ENCODE measurements at regions not wholly inside any gene's neighbourhood (a gene's known extent, or its start where the extent isn't known, plus 50 kb on each side); places are given as distances from the start of the nearest gene placed in this dataset.

- no peak for DNase-seq
Observed at GRCh38 chr18:25873833-25874232, 216.6 kb downstream of the SS18 start.

GRCh38 chr18:25866331-25866730 lies 224.1 kb downstream of the SS18 start:
- DNase-seq: no peak

- DNase-seq: no peak
Observed at GRCh38 chr18:25862881-25863600, 227.4 kb downstream of the SS18 start.

GRCh38 chr18:25853691-25854433 lies 236.6 kb downstream of the SS18 start:
- peak in 1 of 51 donors; percentile 21 for DNase-seq

GRCh38 chr18:25843791-25844190 lies 246.6 kb downstream of the SS18 start:
- no peak for DNase-seq

GRCh38 chr18:25842665-25843064 lies 247.7 kb downstream of the SS18 start:
- no peak for DNase-seq

- no peak for DNase-seq
Observed at GRCh38 chr18:25834061-25834460, 256.4 kb downstream of the SS18 start.

GRCh38 chr18:25832001-25832604 lies 258.3 kb downstream of the SS18 start:
- DNase-seq: peak in 39 of 51 donors; percentile 5 to 66 (median 31)

GRCh38 chr18:25831301-25831701 lies 259.1 kb downstream of the SS18 start:
- DNase-seq: no peak

GRCh38 chr18:25830787-25831186 lies 259.6 kb downstream of the SS18 start:
- peak in 8 of 51 donors; percentile 2 to 35 (median 5) for DNase-seq

- no peak for DNase-seq
Observed at GRCh38 chr18:25827961-25828561, 262.4 kb downstream of the SS18 start.

GRCh38 chr18:25827228-25827627 lies 263.2 kb downstream of the SS18 start:
- DNase-seq: no peak

GRCh38 chr18:25826823-25827222 lies 263.6 kb downstream of the SS18 start:
- DNase-seq: no peak

- DNase-seq: no peak
Observed at GRCh38 chr18:25825979-25826776, 264.2 kb downstream of the SS18 start.

GRCh38 chr18:25825056-25825455 lies 265.4 kb downstream of the SS18 start:
- no peak for DNase-seq

GRCh38 chr18:25819746-25820363 lies 270.6 kb downstream of the SS18 start:
- no peak for DNase-seq

GRCh38 chr18:25818505-25818904 lies 271.9 kb downstream of the SS18 start:
- DNase-seq: no peak

- DNase-seq: no peak
Observed at GRCh38 chr18:25817546-25818237, 272.7 kb downstream of the SS18 start.

- no peak for DNase-seq
Observed at GRCh38 chr18:25815659-25816058, 274.8 kb downstream of the SS18 start.

- DNase-seq: peak in 1 of 51 donors; percentile 5
Observed at GRCh38 chr18:25814841-25815458, 275.5 kb downstream of the SS18 start.

All from hypothalamus (tissue), 51 donors.